ENCODE measurements at regions not wholly inside any gene's neighbourhood (a gene's known extent, or its start where the extent isn't known, plus 50 kb on each side); places are given as distances from the start of the nearest gene placed in this dataset.
"Not testable (repeated sequence)": the region's sequence is repeated elsewhere in the genome, so short reads cannot be mapped to it uniquely, and the experiment has no call there.

GRCh38 chr4:125262502-125262901 lies 52.3 kb upstream of the FAT4 start:
- no peak for DNase-seq (ENCODE audit: low spot score)

- no peak for DNase-seq (ENCODE audit: low spot score)
Measured at GRCh38 chr4:125262079-125262478, 52.7 kb upstream of the FAT4 start.

- DNase-seq (ENCODE audit: low spot score), result no peak
Measured at GRCh38 chr4:125254106-125254505, 60.6 kb upstream of the FAT4 start.

GRCh38 chr4:125244848-125245450 lies 69.8 kb upstream of the FAT4 start:
- peak; percentile 17 for DNase-seq (ENCODE audit: low spot score)

- DNase-seq (ENCODE audit: low spot score), result no peak
Measured at GRCh38 chr4:125243789-125244397, 70.9 kb upstream of the FAT4 start.

- DNase-seq (ENCODE audit: low spot score), result peak; percentile 49
Measured at GRCh38 chr4:125235971-125236370, 78.8 kb upstream of the FAT4 start.

GRCh38 chr4:125231661-125232060 lies 83.1 kb upstream of the FAT4 start:
- DNase-seq (ENCODE audit: low spot score), result no peak

GRCh38 chr4:125229596-125230058 lies 85.1 kb upstream of the FAT4 start:
- DNase-seq (ENCODE audit: low spot score), result no peak

- no peak for DNase-seq (ENCODE audit: low spot score)
Measured at GRCh38 chr4:125225806-125226205, 88.9 kb upstream of the FAT4 start.

GRCh38 chr4:125200556-125200955 lies 114.2 kb upstream of the FAT4 start:
- DNase-seq (ENCODE audit: low spot score), result no peak

GRCh38 chr4:125198916-125199315 lies 115.8 kb upstream of the FAT4 start:
- no peak for DNase-seq (ENCODE audit: low spot score)

GRCh38 chr4:125191874-125192459 lies 122.8 kb upstream of the FAT4 start:
- not testable (repeated sequence) for DNase-seq (ENCODE audit: low spot score)

GRCh38 chr4:125191232-125191631 lies 123.5 kb upstream of the FAT4 start:
- no peak for DNase-seq (ENCODE audit: low spot score)

- no peak for DNase-seq (ENCODE audit: low spot score)
Measured at GRCh38 chr4:125187226-125188176, 127.3 kb upstream of the FAT4 start.

GRCh38 chr4:125184116-125184515 lies 130.6 kb upstream of the FAT4 start:
- no peak for DNase-seq (ENCODE audit: low spot score)

- DNase-seq (ENCODE audit: low spot score), result no peak
Measured at GRCh38 chr4:125181804-125182203, 133.0 kb upstream of the FAT4 start.

GRCh38 chr4:125179727-125180126 lies 135.0 kb upstream of the FAT4 start:
- no peak for DNase-seq (ENCODE audit: low spot score)

- no peak for DNase-seq (ENCODE audit: low spot score)
Measured at GRCh38 chr4:125169192-125169591, 145.6 kb upstream of the FAT4 start.

GRCh38 chr4:125168531-125168930 lies 146.2 kb upstream of the FAT4 start:
- DNase-seq (ENCODE audit: low spot score), result no peak

- not testable (repeated sequence) for DNase-seq (ENCODE audit: low spot score)
Measured at GRCh38 chr4:125166012-125166411, 148.7 kb upstream of the FAT4 start.

- DNase-seq (ENCODE audit: low spot score), result no peak
Measured at GRCh38 chr4:125159001-125159400, 155.8 kb upstream of the FAT4 start.

- DNase-seq (ENCODE audit: low spot score), result no peak
Measured at GRCh38 chr4:125155251-125155650, 159.5 kb upstream of the FAT4 start.

All from pons (tissue), 1 donor.